HG03045 (cell line): ENCODE measurements at regions not wholly inside any gene's neighbourhood (a gene's known extent, or its start where the extent isn't known, plus 50 kb on each side); places are given as distances from the start of the nearest gene placed in this dataset.

ENCODE experiments used
- ATAC-seq: cut with Tn5 transposase; IDR thresholded peaks from one replicate; pipeline ENCODE4 v1.9.1; 2021; ENCODE audit warnings: mild to moderate bottlenecking, moderate library complexity; ENCODE audit not compliant: unreplicated experiment

GRCh38 chr14:62002642-62003041 is 240.4 kb downstream of the SNAPC1 start:
- ATAC-seq: no peak

DNA sequence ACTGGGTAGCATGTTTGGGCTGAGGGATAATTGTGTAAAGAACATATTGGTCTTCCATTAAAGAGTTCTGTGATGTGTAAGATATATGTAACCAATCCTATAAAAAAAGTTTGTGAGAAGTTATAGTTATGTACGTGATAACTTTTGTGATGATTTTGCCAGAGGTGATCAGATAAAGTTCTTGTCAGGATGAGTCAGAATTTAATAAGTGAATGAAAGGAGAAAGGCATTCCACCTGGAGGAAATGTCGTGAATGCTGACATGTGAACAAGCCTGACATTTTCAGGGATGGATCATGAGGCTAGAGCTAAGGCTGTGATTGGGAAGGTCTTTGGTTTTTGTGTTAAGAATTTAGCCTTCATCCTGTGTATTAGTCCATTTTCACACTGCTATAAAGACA is 241.5 kb downstream of the SNAPC1 start:
- no peak for ATAC-seq

DNA sequence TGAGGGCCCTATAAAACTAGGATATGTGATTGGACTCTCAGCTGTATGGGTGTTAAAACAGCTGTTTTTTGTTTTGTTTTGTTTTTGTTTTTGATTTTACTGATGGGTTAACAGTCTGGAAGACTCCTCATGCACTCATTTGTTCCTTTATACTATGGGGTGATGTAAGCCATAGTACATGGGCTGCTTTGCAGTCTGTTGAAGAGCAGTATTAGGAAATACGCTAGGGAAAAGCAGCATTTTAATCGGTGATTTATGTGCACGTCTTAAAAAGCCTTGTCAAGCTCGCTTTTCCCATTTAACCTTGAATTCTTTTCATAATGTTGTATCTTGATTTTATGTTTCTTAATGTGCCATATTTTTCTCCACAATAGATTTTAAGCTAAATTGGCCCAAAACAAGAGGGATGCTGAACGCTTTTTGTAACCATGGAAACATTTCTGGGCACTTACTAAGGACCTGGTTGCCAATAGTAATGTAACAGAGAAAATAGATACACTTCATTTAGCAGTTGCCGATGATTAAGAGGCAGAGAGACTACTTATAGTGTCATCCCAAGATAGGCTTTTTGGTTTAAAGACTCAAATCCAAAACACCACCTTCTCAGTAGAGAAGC is 244.0 kb downstream of the SNAPC1 start:
- no peak for ATAC-seq

DNA sequence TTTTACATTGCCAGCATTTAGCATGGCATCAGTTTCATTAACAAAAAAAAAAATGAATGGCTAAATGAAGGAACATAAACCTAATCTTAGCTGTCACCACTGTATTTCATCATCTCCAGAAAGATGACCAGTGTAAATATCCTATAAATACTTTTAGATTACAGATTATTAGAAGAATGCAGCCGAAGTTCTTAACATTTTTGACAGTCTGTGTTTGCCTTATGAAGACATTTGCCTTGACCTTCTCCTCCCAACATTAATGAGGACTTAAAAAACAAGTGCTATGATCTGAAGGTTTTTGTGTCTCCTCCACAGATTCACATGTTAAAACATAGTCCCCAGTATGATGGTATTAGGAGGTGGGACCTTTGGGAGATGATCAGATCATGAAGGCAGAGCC is 253.0 kb downstream of the SNAPC1 start:
- no peak for ATAC-seq

GRCh38 chr14:62015945-62016344 is 253.7 kb downstream of the SNAPC1 start:
- ATAC-seq: no peak

- no peak for ATAC-seq
These were observed 255.5 kb downstream of the SNAPC1 start for GRCh38 chr14:62017651-62018230.

DNA sequence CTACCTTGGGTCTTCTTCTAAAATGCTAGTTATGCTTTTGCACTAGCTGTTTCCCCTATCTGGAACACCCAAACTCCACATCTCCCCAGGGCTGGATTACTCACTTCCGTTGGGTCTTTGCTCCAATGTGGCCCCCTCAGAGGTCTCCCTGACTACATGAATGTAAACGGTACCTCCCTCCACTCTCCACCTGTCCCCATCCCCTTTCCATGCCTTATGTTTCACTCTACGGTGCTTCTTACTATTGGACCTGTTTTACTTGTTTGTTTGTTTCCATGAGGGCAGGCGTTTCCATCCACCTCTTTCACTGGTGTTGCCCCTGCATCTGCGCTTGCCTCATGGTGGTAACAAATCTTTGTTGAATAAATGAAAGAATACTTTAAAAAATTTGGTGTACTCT is 256.4 kb downstream of the SNAPC1 start:
- ATAC-seq: no peak

DNA sequence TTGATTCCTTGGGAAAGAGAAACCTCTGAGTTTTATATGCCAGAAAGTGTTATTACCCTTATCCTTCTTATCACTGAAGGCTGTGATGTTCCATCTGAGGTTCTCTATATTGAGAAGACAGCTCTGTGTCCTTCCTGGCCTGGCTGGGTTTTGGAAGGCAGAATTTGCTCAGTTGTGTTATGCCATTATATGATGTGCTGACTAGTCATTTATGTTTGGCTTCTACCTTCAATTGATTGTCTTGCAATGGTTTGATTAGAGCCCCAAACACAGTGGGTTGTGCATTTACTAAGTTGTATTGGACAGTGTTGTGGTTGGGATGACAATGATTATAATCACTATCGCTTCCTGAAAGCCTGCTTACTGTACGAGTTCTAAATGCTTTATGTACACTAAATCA is 265.7 kb downstream of the SNAPC1 start:
- no peak for ATAC-seq

- peak; percentile 53 for ATAC-seq
These were observed 267.3 kb downstream of the SNAPC1 start for GRCh38 chr14:62029569-62029924.

DNA sequence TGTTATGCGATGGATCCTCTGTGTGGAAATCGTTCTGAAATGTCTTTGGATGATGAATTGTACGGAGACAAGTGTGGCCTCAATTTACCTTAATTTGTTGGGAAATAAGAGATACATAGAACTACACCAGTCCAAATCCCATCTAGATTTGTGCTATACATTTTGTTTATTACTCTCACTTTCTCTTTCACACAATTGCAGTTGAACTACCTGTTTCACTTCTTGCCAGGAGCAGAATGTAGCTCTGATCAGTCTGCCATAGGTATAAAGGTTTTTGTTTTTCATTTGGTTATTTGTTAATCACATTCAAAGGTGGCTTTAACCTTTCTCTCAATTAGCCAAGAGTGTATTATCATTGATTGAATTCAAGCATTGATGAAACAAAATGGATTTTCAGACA is 268.2 kb downstream of the SNAPC1 start:
- no peak for ATAC-seq

DNA sequence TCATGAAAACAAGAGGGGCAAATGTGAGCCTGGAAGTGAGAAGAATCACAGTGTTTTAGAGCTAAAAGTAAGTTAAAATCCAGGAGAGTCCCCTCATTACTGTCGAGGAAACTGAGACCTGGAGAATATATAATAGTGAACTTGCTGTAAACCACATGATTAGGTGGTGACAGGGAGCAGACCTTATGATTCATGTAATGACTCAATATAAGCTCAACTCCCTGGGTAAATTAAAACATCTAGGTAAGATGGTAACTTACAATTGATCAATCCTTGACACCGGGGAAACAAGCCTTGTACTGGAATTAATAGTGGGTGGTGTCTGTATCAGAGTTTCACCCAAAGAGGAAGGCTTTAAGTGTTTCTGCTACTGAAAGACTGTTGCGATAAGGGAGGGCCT is 269.3 kb downstream of the SNAPC1 start:
- ATAC-seq: no peak

DNA sequence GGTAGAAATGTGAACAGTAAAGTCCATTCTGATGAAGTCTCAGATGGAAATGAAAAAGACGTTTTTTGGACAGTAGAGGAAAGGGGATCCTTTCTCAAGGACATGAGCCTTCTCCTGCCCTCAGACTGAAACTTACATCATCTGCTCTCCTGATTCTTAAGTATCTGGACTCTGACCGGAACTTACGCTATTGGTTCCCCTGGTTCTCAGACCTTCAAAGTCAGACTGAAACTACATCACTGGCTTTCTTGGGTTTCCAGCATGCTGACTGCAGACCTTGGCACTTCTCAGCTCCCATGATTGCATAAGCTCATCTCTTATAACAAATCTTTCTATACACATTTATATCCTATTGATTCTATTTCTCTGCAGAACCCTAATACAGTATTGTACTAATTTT is 291.0 kb downstream of the SNAPC1 start:
- no peak for ATAC-seq

DNA sequence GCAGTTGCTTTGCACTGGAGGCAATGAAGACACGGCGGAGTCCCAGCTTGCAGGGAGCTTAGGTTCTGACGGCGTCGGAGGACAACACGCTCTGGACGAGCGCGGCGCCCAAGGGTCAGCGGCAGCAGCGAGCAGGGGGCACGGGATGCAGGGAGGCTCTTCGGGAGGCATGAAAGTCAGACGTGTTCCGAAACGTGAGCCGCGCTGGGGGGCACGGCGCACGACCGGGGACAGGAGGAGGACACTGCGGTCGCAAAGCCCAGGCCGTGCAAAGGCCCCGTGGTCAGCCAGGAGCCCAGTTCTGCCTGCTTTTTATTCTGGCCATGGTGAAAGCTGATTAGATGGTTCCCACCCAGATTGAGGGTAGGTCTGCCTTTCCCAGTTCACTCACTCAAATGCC is 294.6 kb downstream of the SNAPC1 start:
- no peak for ATAC-seq

GRCh38 chr14:62062645-62063044 is 300.4 kb downstream of the SNAPC1 start:
- no peak for ATAC-seq

DNA sequence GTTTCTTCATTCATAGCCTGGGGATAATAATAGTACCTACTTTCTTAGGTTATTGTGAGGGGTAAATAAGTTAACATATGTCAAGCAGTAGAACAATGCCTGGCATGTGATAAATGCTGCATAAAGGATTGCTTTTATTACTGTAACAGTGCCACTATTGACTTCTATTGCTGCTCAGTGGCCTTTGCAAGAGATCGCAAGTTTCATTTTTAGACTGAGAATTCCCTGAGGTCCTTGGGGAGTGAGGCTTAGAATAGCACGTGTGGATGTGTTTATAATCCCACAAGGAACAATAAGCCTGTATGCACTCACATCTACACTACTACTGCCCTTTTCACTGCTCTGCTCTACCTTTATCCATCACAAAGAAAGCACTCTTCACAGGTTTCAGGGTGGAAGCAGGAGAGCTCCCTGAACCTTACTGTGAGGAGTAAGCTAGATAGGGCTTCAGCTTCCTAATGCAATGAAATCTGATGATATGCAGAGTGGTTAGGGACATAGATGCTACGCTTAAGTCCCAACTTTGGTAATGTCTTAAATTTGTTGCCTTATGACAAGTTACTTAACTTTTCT is 302.6 kb downstream of the SNAPC1 start:
- no peak for ATAC-seq

GRCh38 chr14:62066304-62066703 is 304.1 kb downstream of the SNAPC1 start:
- no peak for ATAC-seq

DNA sequence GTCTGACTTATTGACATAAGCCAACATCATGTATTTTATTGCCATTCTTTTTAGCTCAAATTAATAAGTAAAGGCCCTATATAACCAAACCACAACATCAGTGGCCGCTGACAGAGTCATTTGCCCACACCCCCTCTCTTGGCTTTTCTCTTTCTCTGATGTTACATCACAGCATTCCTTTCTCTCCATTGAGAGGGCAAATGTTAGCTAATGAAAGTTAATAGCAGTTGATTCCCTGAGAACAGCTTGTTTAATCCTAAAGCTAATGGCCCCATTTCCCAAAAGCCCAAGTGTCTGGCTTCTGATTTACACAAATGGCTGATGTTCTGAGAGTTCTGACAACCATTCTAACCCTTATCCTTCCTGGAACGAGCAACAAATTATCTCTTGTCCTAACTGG is 308.8 kb downstream of the SNAPC1 start:
- no peak for ATAC-seq

GRCh38 chr14:62076368-62076767 is 314.1 kb downstream of the SNAPC1 start:
- no peak for ATAC-seq

- no peak for ATAC-seq
These were observed 314.8 kb downstream of the SNAPC1 start for GRCh38 chr14:62076825-62077605.

- ATAC-seq: no peak
These were observed 315.5 kb downstream of the SNAPC1 start for GRCh38 chr14:62077676-62078261.

DNA sequence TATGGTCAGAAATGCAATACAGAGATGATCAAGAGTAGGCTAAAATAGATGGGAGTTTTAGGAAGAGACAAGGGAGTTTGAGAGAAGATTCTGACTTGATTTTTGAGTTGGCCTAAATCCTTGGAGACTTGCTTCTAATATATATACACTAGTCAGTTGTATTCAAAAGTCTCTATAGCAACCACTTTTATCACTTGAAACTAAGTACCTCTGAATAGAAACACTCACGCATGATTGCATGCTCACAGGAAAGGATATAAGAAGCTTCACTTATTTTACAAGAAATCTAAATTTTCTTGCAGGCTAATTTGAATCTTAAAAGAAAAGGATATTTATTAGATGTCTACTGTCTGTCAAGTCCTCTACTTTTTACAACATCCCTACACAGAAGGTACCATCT is 316.8 kb downstream of the SNAPC1 start:
- no peak for ATAC-seq
